ENCODE measurements at regions not wholly inside any gene's neighbourhood (a gene's known extent, or its start where the extent isn't known, plus 50 kb on each side); places are given as distances from the start of the nearest gene placed in this dataset.
"Not testable (repeated sequence)": the region's sequence is repeated elsewhere in the genome, so short reads cannot be mapped to it uniquely, and the experiment has no call there.

DNA sequence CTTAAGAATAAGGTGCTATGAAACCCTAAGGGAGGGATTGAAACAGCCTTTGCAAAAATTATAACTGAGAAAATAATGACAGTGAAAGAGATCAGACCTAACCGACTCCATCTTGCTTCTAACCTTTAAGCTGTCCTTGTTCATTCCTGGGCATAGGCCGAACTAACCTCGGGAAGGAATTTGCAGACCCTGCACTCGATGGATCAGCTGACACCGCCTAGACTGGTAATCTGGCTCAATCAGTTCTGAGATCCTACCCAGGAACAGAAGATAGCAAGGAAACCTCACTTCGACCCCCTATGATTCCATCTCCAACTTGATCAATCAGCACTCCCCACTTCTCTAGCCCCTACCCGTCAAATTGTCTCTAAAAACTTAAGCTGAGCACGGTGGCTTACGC is 66.6 kb upstream of the GOLGA6L6 start:
- H4K8ac ChIP-seq (ENCODE audit: low read depth, low read length); H2BK120ac ChIP-seq (ENCODE audit: low read depth, low read length); H2AFZ ChIP-seq (ENCODE audit: low read length); H3K4me1 ChIP-seq (ENCODE audit: control insufficient read depth in 2 of 2, insufficient read depth in 1 of 2, low read depth in 1 of 2, low read length in 2 of 2); DNase-seq (ENCODE audit: low spot score); H3K27me3 ChIP-seq (ENCODE audit: control insufficient read depth in 3 of 3, insufficient read depth in 3 of 3, low read depth in 1 of 3, low read length in 3 of 3); H3K27ac ChIP-seq (replicated peaks; ENCODE audit: low read length); H3K4me3 ChIP-seq (ENCODE audit: low read length in 2 of 2); H3K23ac ChIP-seq (ENCODE audit: low read depth, low read length, poor library complexity); H3K4ac ChIP-seq (ENCODE audit: low read length); H4K91ac ChIP-seq (ENCODE audit: low read depth, low read length, poor library complexity); H3K36me3 ChIP-seq (replicated peaks in 1 of 2; ENCODE audit: control insufficient read depth in 2 of 2, insufficient read depth in 2 of 2, low read length in 2 of 2); H3K9me3 ChIP-seq (replicated peaks in 1 of 2; ENCODE audit: control insufficient read depth in 2 of 2, insufficient read depth in 1 of 2, low read depth in 1 of 2, low read length in 2 of 2); H3K79me1 ChIP-seq (ENCODE audit: low read depth, low read length); H3K14ac ChIP-seq (ENCODE audit: low read length); H3K18ac ChIP-seq (ENCODE audit: low read length); H2BK12ac ChIP-seq (ENCODE audit: low read length); H3K4me2 ChIP-seq (ENCODE audit: insufficient read depth, low read length, poor library complexity, severe bottlenecking); H2AK5ac ChIP-seq (ENCODE audit: low read depth, low read length); H2BK5ac ChIP-seq (ENCODE audit: low read length); H2BK15ac ChIP-seq (ENCODE audit: low read length); H3K9ac ChIP-seq (ENCODE audit: low read depth, low read length, poor library complexity): not testable (repeated sequence)
- WGBS, 2 donors (ENCODE audit: extremely low coverage in 2 of 2, insufficient read length in 2 of 2, insufficient replicate concordance in 1 of 2): no CpG with 5 or more reads among the region's 9 CpGs

DNA sequence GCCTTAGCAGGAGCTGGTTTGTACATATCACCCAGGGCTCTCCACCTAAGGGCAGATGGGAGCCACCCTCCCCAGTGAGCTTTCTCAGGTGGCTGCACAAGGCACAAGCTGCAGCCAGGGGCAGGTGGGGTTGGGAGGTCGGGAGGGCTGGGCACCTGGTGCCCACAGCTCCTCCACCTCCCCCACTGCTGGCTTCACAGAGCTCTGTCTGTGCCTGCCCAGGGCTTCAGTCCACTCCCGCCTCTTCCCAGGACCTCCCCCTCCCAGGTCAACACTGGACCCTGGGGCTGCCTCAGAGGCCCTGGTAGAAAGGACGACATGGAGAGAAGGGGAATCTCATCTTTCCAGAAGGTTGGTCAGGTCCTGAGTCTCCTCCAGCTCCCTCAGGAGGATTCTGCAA is 55.6 kb upstream of the GOLGA6L6 start:
- H2BK5ac ChIP-seq (ENCODE audit: low read length); H3K4me3 ChIP-seq (ENCODE audit: low read length in 2 of 2); H3K9ac ChIP-seq (ENCODE audit: low read depth, low read length, poor library complexity): not testable (repeated sequence)

DNA sequence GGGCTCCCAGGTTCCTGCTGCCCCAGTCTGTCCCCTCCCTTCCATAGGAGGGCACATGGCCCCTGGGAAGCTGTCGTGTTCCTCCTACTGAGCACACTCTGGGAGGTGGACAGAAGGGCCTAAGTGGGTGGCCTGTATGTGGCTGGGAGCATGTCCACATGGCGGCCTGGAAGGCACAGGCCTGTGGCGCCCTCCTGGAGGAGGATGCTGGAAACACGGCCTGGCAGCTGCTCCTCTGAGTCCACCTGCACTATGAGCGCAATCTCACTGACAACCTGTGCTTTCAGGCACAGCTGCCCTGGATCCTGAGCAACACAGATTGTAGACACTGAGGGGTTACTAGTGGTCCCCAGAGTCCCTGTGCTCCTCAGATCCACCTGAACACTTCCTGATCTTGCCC is 52.6 kb upstream of the GOLGA6L6 start:
- H4K8ac ChIP-seq (ENCODE audit: low read depth, low read length); H2BK5ac ChIP-seq (ENCODE audit: low read length); H3K79me1 ChIP-seq (ENCODE audit: low read depth, low read length); H2BK120ac ChIP-seq (ENCODE audit: low read depth, low read length); H3K4me3 ChIP-seq (ENCODE audit: low read length in 2 of 2); H3K14ac ChIP-seq (ENCODE audit: low read length); H3K4me1 ChIP-seq (ENCODE audit: control insufficient read depth in 2 of 2, insufficient read depth in 1 of 2, low read depth in 1 of 2, low read length in 2 of 2); DNase-seq (ENCODE audit: low spot score); H3K27me3 ChIP-seq (ENCODE audit: control insufficient read depth in 3 of 3, insufficient read depth in 3 of 3, low read depth in 1 of 3, low read length in 3 of 3); H3K36me3 ChIP-seq (replicated peaks in 1 of 2; ENCODE audit: control insufficient read depth in 2 of 2, insufficient read depth in 2 of 2, low read length in 2 of 2); H2BK15ac ChIP-seq (ENCODE audit: low read length); H3K9ac ChIP-seq (ENCODE audit: low read depth, low read length, poor library complexity); H4K91ac ChIP-seq (ENCODE audit: low read depth, low read length, poor library complexity); H3K4ac ChIP-seq (ENCODE audit: low read length); H3K23ac ChIP-seq (ENCODE audit: low read depth, low read length, poor library complexity); H3K18ac ChIP-seq (ENCODE audit: low read length); H2BK12ac ChIP-seq (ENCODE audit: low read length); H2AK5ac ChIP-seq (ENCODE audit: low read depth, low read length); H2AFZ ChIP-seq (ENCODE audit: low read length); H3K27ac ChIP-seq (replicated peaks; ENCODE audit: low read length); H3K4me2 ChIP-seq (ENCODE audit: insufficient read depth, low read length, poor library complexity, severe bottlenecking); H3K9me3 ChIP-seq (replicated peaks in 1 of 2; ENCODE audit: control insufficient read depth in 2 of 2, insufficient read depth in 1 of 2, low read depth in 1 of 2, low read length in 2 of 2): not testable (repeated sequence)
- no CpG with 5 or more reads among the region's 5 CpGs for WGBS, 2 donors (ENCODE audit: extremely low coverage in 2 of 2, insufficient read length in 2 of 2, insufficient replicate concordance in 1 of 2)

More for the DNA sequence above, 55.6 kb upstream of the GOLGA6L6 start:
- H3K27me3 ChIP-seq (ENCODE audit: control insufficient read depth in 3 of 3, insufficient read depth in 3 of 3, low read depth in 1 of 3, low read length in 3 of 3); H4K91ac ChIP-seq (ENCODE audit: low read depth, low read length, poor library complexity); H3K4me1 ChIP-seq (ENCODE audit: control insufficient read depth in 2 of 2, insufficient read depth in 1 of 2, low read depth in 1 of 2, low read length in 2 of 2); H3K4me2 ChIP-seq (ENCODE audit: insufficient read depth, low read length, poor library complexity, severe bottlenecking); H3K14ac ChIP-seq (ENCODE audit: low read length); H2BK120ac ChIP-seq (ENCODE audit: low read depth, low read length); H3K36me3 ChIP-seq (replicated peaks in 1 of 2; ENCODE audit: control insufficient read depth in 2 of 2, insufficient read depth in 2 of 2, low read length in 2 of 2); H3K79me1 ChIP-seq (ENCODE audit: low read depth, low read length); H3K23ac ChIP-seq (ENCODE audit: low read depth, low read length, poor library complexity); H2AFZ ChIP-seq (ENCODE audit: low read length); DNase-seq (ENCODE audit: low spot score); H3K9me3 ChIP-seq (replicated peaks in 1 of 2; ENCODE audit: control insufficient read depth in 2 of 2, insufficient read depth in 1 of 2, low read depth in 1 of 2, low read length in 2 of 2); H3K4ac ChIP-seq (ENCODE audit: low read length); H2BK12ac ChIP-seq (ENCODE audit: low read length); H3K18ac ChIP-seq (ENCODE audit: low read length); H2AK5ac ChIP-seq (ENCODE audit: low read depth, low read length); H4K8ac ChIP-seq (ENCODE audit: low read depth, low read length); H3K27ac ChIP-seq (replicated peaks; ENCODE audit: low read length); H2BK15ac ChIP-seq (ENCODE audit: low read length): not testable (repeated sequence)
- WGBS, 2 donors (ENCODE audit: extremely low coverage in 2 of 2, insufficient read length in 2 of 2, insufficient replicate concordance in 1 of 2): no CpG with 5 or more reads among the region's 3 CpGs

GRCh38 chr15:20591936-20592335 is 50.3 kb upstream of the GOLGA6L6 start:
- not testable (repeated sequence) for H3K79me1 ChIP-seq (ENCODE audit: low read depth, low read length); H2AFZ ChIP-seq (ENCODE audit: low read length); H3K23ac ChIP-seq (ENCODE audit: low read depth, low read length, poor library complexity); H3K18ac ChIP-seq (ENCODE audit: low read length); H2BK5ac ChIP-seq (ENCODE audit: low read length); H3K4ac ChIP-seq (ENCODE audit: low read length); H3K36me3 ChIP-seq (replicated peaks in 1 of 2; ENCODE audit: control insufficient read depth in 2 of 2, insufficient read depth in 2 of 2, low read length in 2 of 2); H3K4me2 ChIP-seq (ENCODE audit: insufficient read depth, low read length, poor library complexity, severe bottlenecking); H2AK5ac ChIP-seq (ENCODE audit: low read depth, low read length); H3K9me3 ChIP-seq (replicated peaks in 1 of 2; ENCODE audit: control insufficient read depth in 2 of 2, insufficient read depth in 1 of 2, low read depth in 1 of 2, low read length in 2 of 2); H3K9ac ChIP-seq (ENCODE audit: low read depth, low read length, poor library complexity); H3K4me3 ChIP-seq (ENCODE audit: low read length in 2 of 2); H2BK15ac ChIP-seq (ENCODE audit: low read length); H4K91ac ChIP-seq (ENCODE audit: low read depth, low read length, poor library complexity); H3K4me1 ChIP-seq (ENCODE audit: control insufficient read depth in 2 of 2, insufficient read depth in 1 of 2, low read depth in 1 of 2, low read length in 2 of 2); H2BK120ac ChIP-seq (ENCODE audit: low read depth, low read length); H4K8ac ChIP-seq (ENCODE audit: low read depth, low read length); DNase-seq (ENCODE audit: low spot score); H2BK12ac ChIP-seq (ENCODE audit: low read length); H3K14ac ChIP-seq (ENCODE audit: low read length); H3K27ac ChIP-seq (replicated peaks; ENCODE audit: low read length); H3K27me3 ChIP-seq (ENCODE audit: control insufficient read depth in 3 of 3, insufficient read depth in 3 of 3, low read depth in 1 of 3, low read length in 3 of 3)
- no CpG with 5 or more reads among the region's 6 CpGs for WGBS, 2 donors (ENCODE audit: extremely low coverage in 2 of 2, insufficient read length in 2 of 2, insufficient replicate concordance in 1 of 2)

Data from neuronal stem cell (in vitro differentiated cells).